K562 (cell line): ENCODE measurements at regions not wholly inside any gene's neighbourhood (a gene's known extent, or its start where the extent isn't known, plus 50 kb on each side); places are given as distances from the start of the nearest gene placed in this dataset.

ENCODE experiments used
- ATAC-seq: fragments of 200-7000 bp; cut with Tn5 transposase; 3 replicates; pipeline ENCODE4 v1.9.1; 2020; ENCODE audit warnings: moderate library complexity
- BruUV-seq: library from RNA; stranded (reverse); fragments of 400-500 nt; replicated peaks from 2 replicates; lab custom pipeline; 2021; lab: Mats Ljungman, UMichigan
- CTCF ChIA-PET: fragments of 300-600 bp; formaldehyde crosslinking; extraction: SDS; loops from one replicate; lab custom pipeline; 2021; ENCODE audit warnings: low intra/inter-chr PET ratio; lab: Yijun Ruan, JAX
- POLR2A ChIA-PET: fragments of 300-600, 350-650 bp; sonication (Branson Sonifier 250); formaldehyde crosslinking; extraction: SDS; loops from one replicate; lab custom pipeline; 2021; ENCODE audit warnings: antibody characterized with exemption, inconsistent platforms; lab: Yijun Ruan, JAX
- DNase-seq, 4 experiments: peaks; one replicate each; pipeline versions ENCODE4 v3.0.0 to v3.0.0-alpha.2; 2011 to 2018; ENCODE audit warnings: low spot score in 3 of 4, mixed read lengths in 3 of 4; ENCODE audit errors: extremely low read depth in 1 of 4
- FAIRE-seq: peaks from 2 replicates; lab custom pipeline; 2011; peaks lifted over from hg19 to GRCh38; lab: Jason Lieb, UNC
- H2AFZ ChIP-seq: 2 replicates; pipeline ENCODE4 v1.6.0; 2011; ENCODE audit warnings: low read depth, low read length, control low read depth, inconsistent platforms
- H3K27ac ChIP-seq: fragments of 200-600 bp; 3 replicates; pipeline ENCODE4 v1.8.0; 2011; ENCODE audit warnings: low read depth, mild to moderate bottlenecking, control low read depth, inconsistent platforms, low read length, moderate library complexity, mixed read lengths; ENCODE audit errors: extremely low read depth
- H3K27me3 ChIP-seq, 2 experiments: fragments of 300-600 bp in 1 of 2; 2 replicates in 1 of 2; 3 replicates in 1 of 2; pipeline versions ENCODE4 v1.6.0 to v1.8.0; 2011; ENCODE audit warnings: inconsistent platforms in 2 of 2, low read length in 2 of 2, mild to moderate bottlenecking in 1 of 2, mixed read lengths in 1 of 2, moderate library complexity in 1 of 2; ENCODE audit not compliant: control insufficient read depth in 2 of 2, insufficient read depth in 2 of 2
- H3K36me3 ChIP-seq: fragments of 300-600 bp; 3 replicates; pipeline ENCODE4 v1.8.0; 2011; ENCODE audit warnings: mild to moderate bottlenecking, low read length, inconsistent platforms; ENCODE audit not compliant: control insufficient read depth, insufficient read depth
- H3K4me1 ChIP-seq, 2 experiments: fragments of 200-600 bp in 1 of 2; replicated peaks in 1 of 2; 2 replicates in 1 of 2; 3 replicates in 1 of 2; pipeline versions ENCODE4 v1.5.1 to v1.8.0; 2011; ENCODE audit warnings: inconsistent platforms in 2 of 2, low read length in 2 of 2, mild to moderate bottlenecking in 1 of 2, mixed read lengths in 1 of 2, moderate library complexity in 1 of 2; ENCODE audit not compliant: control insufficient read depth in 2 of 2, insufficient read depth in 2 of 2
- H3K4me2 ChIP-seq: 2 replicates; pipeline ENCODE4 v1.6.1; 2011; ENCODE audit warnings: low read length, control low read depth, inconsistent platforms, mixed read lengths; ENCODE audit not compliant: insufficient read depth
- H3K4me3 ChIP-seq: fragments of 200-600 bp; sonication (generic), shearing (Covaris generic); 2 replicates; pipeline ENCODE4 v1.5.1; 2016; ENCODE audit warnings: control low read depth, inconsistent platforms
- H3K79me2 ChIP-seq: fragments of 200-600 bp; 3 replicates; pipeline ENCODE4 v1.8.0; 2011; ENCODE audit warnings: low read length, inconsistent platforms; ENCODE audit not compliant: control insufficient read depth, insufficient read depth
- H3K9ac ChIP-seq, 2 experiments: 2 replicates each; pipeline versions ENCODE4 v1.6.0 to v1.6.1; 2011; ENCODE audit warnings: low read depth in 2 of 2, low read length in 2 of 2, control low read depth in 1 of 2, inconsistent platforms in 1 of 2, mild to moderate bottlenecking in 1 of 2, mixed read lengths in 1 of 2; ENCODE audit not compliant: insufficient read depth in 1 of 2
- H3K9me1 ChIP-seq: one replicate; pipeline ENCODE4 v1.6.0; 2011; ENCODE audit warnings: inconsistent platforms, mild to moderate bottlenecking, low read length, moderate library complexity; ENCODE audit not compliant: control insufficient read depth, insufficient read depth
- H3K9me3 ChIP-seq: replicated peaks from 2 replicates; pipeline ENCODE4 v1.5.1; 2011; ENCODE audit warnings: low read depth, low read length, inconsistent platforms; ENCODE audit not compliant: control insufficient read depth, insufficient read depth
- H4K20me1 ChIP-seq: replicated peaks from 2 replicates; pipeline ENCODE4 v1.6.1; 2011; ENCODE audit warnings: low read length, inconsistent platforms, mixed read lengths; ENCODE audit not compliant: control insufficient read depth, insufficient read depth
- ADNP ChIP-seq: fragments of 200-800 bp; sonication (Bioruptor generic); IDR thresholded peaks from 2 replicates; pipeline ENCODE4 v1.6.1; 2016; ENCODE audit warnings: missing genetic modification characterization, missing compliant biosample characterization
- BCOR ChIP-seq: fragments of 450-650 bp; IDR thresholded peaks from 2 replicates; pipeline ENCODE4 v1.6.1; 2016
- DDX20 ChIP-seq: fragments of 450-650 bp; IDR thresholded peaks from 2 replicates; pipeline ENCODE4 v1.6.1; 2016; ENCODE audit warnings: missing genetic modification characterization, low read depth, mild to moderate bottlenecking, missing compliant biosample characterization, moderate library complexity
- FOXK2 ChIP-seq, 2 experiments: fragments of 450-650 bp; IDR thresholded peaks in 1 of 2; conservative IDR thresholded peaks in 1 of 2; 2 replicates each; pipeline ENCODE4 v1.6.1; 2016; ENCODE audit warnings: low read depth in 2 of 2, mild to moderate bottlenecking in 1 of 2
- MTA2 ChIP-seq: fragments of 450-650 bp; IDR thresholded peaks from 2 replicates; pipeline ENCODE4 v1.6.1; 2016; ENCODE audit warnings: low read depth
- NR2C1 ChIP-seq, 2 experiments: fragments of 450-650 bp; IDR thresholded peaks; 2 replicates each; pipeline ENCODE4 v1.6.1; 2017; ENCODE audit warnings: mild to moderate bottlenecking in 2 of 2, antibody characterized with exemption in 1 of 2, inconsistent platforms in 1 of 2, missing compliant biosample characterization in 1 of 2, missing genetic modification characterization in 1 of 2
- RFX5 ChIP-seq: IDR thresholded peaks from 2 replicates; pipeline ENCODE4 v1.6.1; 2011; ENCODE audit warnings: low read depth, mild to moderate bottlenecking, improper control_type of control experiment, low read length
- STAT5B ChIP-seq: fragments of 250-450 bp; sonication (Bioruptor Pico); IDR thresholded peaks from 2 replicates; pipeline ENCODE4 v1.8.0; 2021; ENCODE audit warnings: mild to moderate bottlenecking, inconsistent platforms
- TEAD1 ChIP-seq, 2 experiments: fragments of 450-650 bp in 1 of 2; sonication (generic) in 1 of 2; formaldehyde crosslinking; IDR thresholded peaks; 2 replicates each; pipeline versions ENCODE4 v1.4.0 to v1.8.0; 2020 to 2022; ENCODE audit warnings: mild to moderate bottlenecking in 2 of 2, missing genetic modification reagents in 1 of 2
- ZNF239 ChIP-seq: fragments of 250-450 bp; sonication (Bioruptor Pico); IDR thresholded peaks from 2 replicates; pipeline ENCODE4 v1.4.0; 2020; ENCODE audit warnings: mild to moderate bottlenecking
- ZNF354B ChIP-seq: fragments of 250-450 bp; sonication (Bioruptor Pico); IDR thresholded peaks from 2 replicates; pipeline ENCODE4 v1.4.0; 2020
- ZNF785 ChIP-seq: fragments of 250-450 bp; sonication (Bioruptor Pico); IDR thresholded peaks from 2 replicates; pipeline ENCODE4 v1.4.0; 2020; ENCODE audit warnings: mild to moderate bottlenecking
- ZNF79 ChIP-seq: fragments of 250-450 bp; sonication (Bioruptor Pico); IDR thresholded peaks from 2 replicates; pipeline ENCODE4 v1.4.0; 2020; ENCODE audit warnings: low read depth, mild to moderate bottlenecking, moderate library complexity
- WGBS: fragments of 100-300 bp; shearing (Covaris generic); methylation state at CpG from one replicate; pipeline ENCODE4 v1.1.6; 2016; ENCODE audit warnings: low coverage, mixed read lengths; ENCODE audit not compliant: insufficient coverage; ENCODE audit errors: missing lambda C conversion rate; 5-methylcytosine and 5-hydroxymethylcytosine counted together
- in situ Hi-C: fragments of 300-500 bp; cut with MboI; formaldehyde crosslinking; loops from 4 replicates; pipeline ENCODE4 v1.15.0; 2018; ENCODE audit warnings: inconsistent platforms, mixed read lengths
- intact Hi-C: fragments of 100-400 bp; cut with micrococcal nuclease; formaldehyde crosslinking; loops from 2 replicates; pipeline ENCODE4 v1.14.2; 2022

DNA sequence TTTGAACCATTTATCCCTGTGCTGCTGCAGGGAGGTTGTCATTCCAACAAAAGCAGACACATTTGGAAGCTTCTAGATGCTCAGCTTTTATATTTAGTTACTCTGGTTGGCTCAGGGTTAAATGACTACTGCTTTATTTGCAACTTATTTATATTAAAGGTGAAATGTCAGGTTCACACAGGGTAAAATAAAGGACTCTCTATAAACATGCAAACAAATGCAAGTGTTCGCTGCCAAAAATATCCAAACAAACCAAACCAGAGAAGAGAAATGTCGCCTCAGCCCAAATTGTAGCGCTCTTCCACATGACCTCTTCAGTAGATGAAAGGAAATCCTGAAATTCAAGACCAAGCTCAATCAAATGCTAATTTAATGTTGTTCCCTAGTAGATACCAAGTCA, 57.0 kb upstream of the LIFR start:
- no peaks in the 10 kb centered on the region for H3K27me3 ChIP-seq
- no peak overlapping the region for H3K4me2 ChIP-seq
- TF ChIP-seq ZNF785 (CRISPR knock-in tag) (no peak), NR2C1 (IDR thresholded peaks at IDR 0.05) (no peak), NR2C1 (tag; IDR thresholded peaks at IDR 0.05) (no peak), RFX5 (no peak), DDX20 (no peak), BCOR (no peak), TEAD1 (CRISPR knock-in tag; IDR thresholded peaks at IDR 0.05) (no peak), ZNF239 (CRISPR knock-in tag) (no peak), MTA2 (no peak), ZNF354B (CRISPR knock-in tag) (no peak), STAT5B (CRISPR knock-in tag) (no peak), ZNF79 (no peak), ADNP (tag) (no peak), FOXK2 (conservative IDR thresholded peaks at IDR 0.05 in 1 of 2, IDR thresholded peaks at IDR 0.05 in 1 of 2; ENCODE audit: low read depth in 2 of 2) (no peak)
- H2AFZ ChIP-seq: no peak overlapping the region
- ChIA-PET POLR2A (interaction anchor here (1.4 kb wide), 1 partner anchor 9 kb away, joined by 8 read pairs; no protein-coding TSS in a partner anchor), CTCF (no interaction called here)
- H3K9me1 ChIP-seq: no peaks in the 10 kb centered on the region
- peaks cover 0 to 4% of the 10 kb centered on the region in 2 experiments; a peak in 2 of 5 replicates for H3K4me1 ChIP-seq
- no peaks in the 10 kb centered on the region for H3K79me2 ChIP-seq
- no peaks in the 10 kb centered on the region for H3K9me3 ChIP-seq
- no TSS peak for BruUV-seq
- no peak for FAIRE-seq
- H3K36me3 ChIP-seq: no peaks in the 10 kb centered on the region
- no peak for DNase-seq
- no peaks in the 10 kb centered on the region for H4K20me1 ChIP-seq
- ATAC-seq: no peak
- H3K27ac ChIP-seq: no peak overlapping the region
- intact Hi-C loops (no loop called here), in situ Hi-C loops (no loop called here)
- 10% methylated on average over 3 of the region's 3 CpGs for WGBS
- no peak overlapping the region for H3K4me3 ChIP-seq
- H3K9ac ChIP-seq: no peak overlapping the region
